ENCODE measurements at regions not wholly inside any gene's neighbourhood (a gene's known extent, or its start where the extent isn't known, plus 50 kb on each side); places are given as distances from the start of the nearest gene placed in this dataset.

DNA sequence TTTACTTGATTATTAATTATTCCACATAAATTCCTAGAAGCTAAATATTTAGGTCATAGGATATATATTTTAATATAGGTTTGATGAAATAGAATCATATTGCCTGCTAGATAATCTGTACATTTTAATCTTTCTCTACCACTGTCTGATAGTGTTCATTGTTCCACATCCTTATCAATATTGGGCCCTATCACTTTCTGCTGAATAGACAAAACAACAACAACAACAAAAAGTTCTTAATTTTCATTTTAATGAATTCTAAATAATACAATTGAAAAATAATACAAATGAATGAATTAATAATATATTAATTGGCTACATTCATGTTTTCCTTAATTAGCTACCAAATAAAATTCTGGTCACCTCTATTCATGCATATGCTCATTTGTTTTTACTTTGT is 1437.2 kb downstream of the LRFN5 start:
- no peaks in the 10 kb centered on the region for H4K20me1 ChIP-seq (replicated peaks; ENCODE audit: control insufficient read depth, extremely low read depth, insufficient read depth, low read length)
- BruUV-seq (replicated peaks) = no TSS peak
- H3K9me3 ChIP-seq (replicated peaks; ENCODE audit: control insufficient read depth, insufficient read depth, low read length) = peaks cover 2% of the 10 kb centered on the region
- H3K27ac ChIP-seq (ENCODE audit: insufficient read depth, low read depth, low read length) = no peak overlapping the region
- no peak overlapping the region for H3K4me3 ChIP-seq (replicated peaks in 1 of 3; ENCODE audit: insufficient read depth in 1 of 3, low read depth in 1 of 3, low read length in 3 of 3)
- FAIRE-seq = no peak
- TF ChIP-seq FOS (IDR thresholded peaks at IDR 0.05; ENCODE audit: borderline replicate concordance, insufficient read depth, low read length) = no peak
- TF ChIP-seq POLR2AphosphoS5 (IDR thresholded peaks at IDR 0.05; ENCODE audit: insufficient read depth, low read depth, low read length) = no peak
- TF ChIP-seq, protein P1, sequence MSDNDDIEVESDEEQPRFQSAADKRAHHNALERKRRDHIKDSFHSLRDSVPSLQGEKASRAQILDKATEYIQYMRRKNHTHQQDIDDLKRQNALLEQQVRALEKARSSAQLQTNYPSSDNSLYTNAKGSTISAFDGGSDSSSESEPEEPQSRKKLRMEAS (IDR thresholded peaks at IDR 0.05; ENCODE audit: insufficient read depth, insufficient read length) = no peak
- TF ChIP-seq GATA2 (IDR thresholded peaks at IDR 0.05; ENCODE audit: insufficient read depth, insufficient read length, low read depth, low read length) = no peak
- TF ChIP-seq POLR2A (IDR thresholded peaks at IDR 0.05; ENCODE audit: low read depth, low read length) = no peak
- TF ChIP-seq JUN (IDR thresholded peaks at IDR 0.05; ENCODE audit: borderline replicate concordance, insufficient read depth, insufficient read length, low read depth) = no peak
- TF ChIP-seq EZH2 (IDR thresholded peaks at IDR 0.05; ENCODE audit: borderline replicate concordance, low read depth, low read length, severe bottlenecking) = no peak
- TF ChIP-seq MYC (IDR thresholded peaks at IDR 0.05; ENCODE audit: low read depth, low read length) = no peak
- TF ChIP-seq, protein P2, sequence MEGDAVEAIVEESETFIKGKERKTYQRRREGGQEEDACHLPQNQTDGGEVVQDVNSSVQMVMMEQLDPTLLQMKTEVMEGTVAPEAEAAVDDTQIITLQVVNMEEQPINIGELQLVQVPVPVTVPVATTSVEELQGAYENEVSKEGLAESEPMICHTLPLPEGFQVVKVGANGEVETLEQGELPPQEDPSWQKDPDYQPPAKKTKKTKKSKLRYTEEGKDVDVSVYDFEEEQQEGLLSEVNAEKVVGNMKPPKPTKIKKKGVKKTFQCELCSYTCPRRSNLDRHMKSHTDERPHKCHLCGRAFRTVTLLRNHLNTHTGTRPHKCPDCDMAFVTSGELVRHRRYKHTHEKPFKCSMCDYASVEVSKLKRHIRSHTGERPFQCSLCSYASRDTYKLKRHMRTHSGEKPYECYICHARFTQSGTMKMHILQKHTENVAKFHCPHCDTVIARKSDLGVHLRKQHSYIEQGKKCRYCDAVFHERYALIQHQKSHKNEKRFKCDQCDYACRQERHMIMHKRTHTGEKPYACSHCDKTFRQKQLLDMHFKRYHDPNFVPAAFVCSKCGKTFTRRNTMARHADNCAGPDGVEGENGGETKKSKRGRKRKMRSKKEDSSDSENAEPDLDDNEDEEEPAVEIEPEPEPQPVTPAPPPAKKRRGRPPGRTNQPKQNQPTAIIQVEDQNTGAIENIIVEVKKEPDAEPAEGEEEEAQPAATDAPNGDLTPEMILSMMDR (IDR thresholded peaks at IDR 0.05; ENCODE audit: extremely low read depth in 1 of 2, insufficient read depth in 1 of 2, low read depth in 1 of 2, low read length in 2 of 2) = no peak
- dilution Hi-C loops (cut with MboI; ENCODE audit: extremely low pct_ligation_motif_present, low sequenced_read_pairs) (no loop called here), intact Hi-C loops (cut with micrococcal nuclease) (no loop called here)
- no peaks in the 10 kb centered on the region for H3K79me2 ChIP-seq (ENCODE audit: control insufficient read depth, insufficient read depth, low read length)
- H3K9ac ChIP-seq (replicated peaks; ENCODE audit: extremely low read depth, insufficient read depth, low read length) = no peak overlapping the region
- CTCF ChIA-PET = no interaction called here
- no peaks in the 10 kb centered on the region for H3K36me3 ChIP-seq (ENCODE audit: control insufficient read depth in 2 of 2, extremely low read depth in 1 of 2, insufficient read depth in 2 of 2, low read length in 2 of 2)
- POLR2A ChIA-PET = no interaction called here
- H3K27me3 ChIP-seq (ENCODE audit: control insufficient read depth in 2 of 2, insufficient read depth in 2 of 2, low read length in 2 of 2) = no peaks in the 10 kb centered on the region
- H2AFZ ChIP-seq (ENCODE audit: low read depth, low read length) = no peak overlapping the region
- no peaks in the 10 kb centered on the region for H3K4me1 ChIP-seq (ENCODE audit: control insufficient read depth, extremely low read depth, insufficient read depth, low read length)
- no peak overlapping the region for H3K4me2 ChIP-seq (ENCODE audit: insufficient read depth, low read length)
- no peak for DNase-seq (ENCODE audit: low read depth, low spot score)
- H3K9me1 ChIP-seq (replicated peaks; ENCODE audit: control insufficient read depth, extremely low read depth, insufficient read depth, low read length) = no peaks in the 10 kb centered on the region

Measured in endothelial cell of umbilical vein (primary cell).